NCI-H146 (cell line): ENCODE measurements at regions not wholly inside any gene's neighbourhood (a gene's known extent, or its start where the extent isn't known, plus 50 kb on each side); places are given as distances from the start of the nearest gene placed in this dataset.

Source experiments
- DNase-seq: peaks from one replicate; lab custom pipeline; 2025; lab: John Stamatoyannopoulos, UW

GRCh38 chr18:27632706-27633105 is 447.6 kb upstream of the CHST9 start:
- no peak for DNase-seq

DNA sequence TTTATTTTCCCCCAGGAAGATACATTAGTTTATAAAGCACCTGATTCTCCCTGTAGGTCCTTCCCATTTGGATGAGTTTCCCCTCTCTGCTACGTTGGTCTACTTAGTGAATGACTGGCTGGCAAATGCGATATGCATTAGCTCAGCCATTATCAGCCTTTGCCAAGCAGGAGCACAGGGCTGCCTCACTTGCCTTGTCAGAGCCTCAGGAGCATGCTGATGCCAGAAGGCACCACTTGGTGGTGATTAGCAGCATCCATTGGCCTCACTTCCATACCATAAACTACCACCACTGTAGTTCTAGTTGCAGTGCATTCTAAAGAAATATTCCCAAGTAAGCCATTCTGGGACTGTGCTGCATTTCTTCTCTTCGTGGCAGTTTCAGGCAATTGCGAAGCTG is 442.8 kb upstream of the CHST9 start:
- no peak for DNase-seq

DNA sequence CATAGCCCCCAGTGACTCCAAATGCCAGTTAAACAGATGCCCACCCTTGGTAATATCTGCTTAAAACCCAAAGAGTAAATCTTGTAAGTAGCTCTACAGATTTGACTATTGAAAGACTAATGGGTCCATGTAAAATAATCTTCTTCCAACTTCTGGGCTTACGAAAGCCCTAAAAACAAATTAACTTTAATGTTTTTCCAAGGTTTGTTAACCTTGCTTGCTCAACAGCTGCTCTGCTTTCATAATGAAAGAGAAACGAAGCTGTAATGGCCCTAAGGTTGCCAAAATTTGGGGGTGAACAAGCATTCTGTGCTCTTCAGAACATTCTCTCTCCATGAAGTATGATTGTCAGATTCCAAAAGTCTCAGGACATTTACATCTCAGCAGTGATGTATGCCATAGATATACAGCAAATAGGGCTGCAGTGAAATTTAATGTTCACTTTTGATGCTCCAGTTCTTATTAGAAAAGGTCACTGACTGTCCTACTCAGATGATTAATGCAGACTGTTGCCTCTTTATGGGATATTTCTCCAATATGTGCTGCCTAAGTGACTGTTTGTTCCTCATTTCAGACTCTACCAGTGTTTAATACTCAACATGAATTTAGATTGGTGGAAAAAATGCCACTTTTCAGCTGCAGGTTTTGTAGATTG is 436.3 kb upstream of the CHST9 start:
- no peak for DNase-seq

DNA sequence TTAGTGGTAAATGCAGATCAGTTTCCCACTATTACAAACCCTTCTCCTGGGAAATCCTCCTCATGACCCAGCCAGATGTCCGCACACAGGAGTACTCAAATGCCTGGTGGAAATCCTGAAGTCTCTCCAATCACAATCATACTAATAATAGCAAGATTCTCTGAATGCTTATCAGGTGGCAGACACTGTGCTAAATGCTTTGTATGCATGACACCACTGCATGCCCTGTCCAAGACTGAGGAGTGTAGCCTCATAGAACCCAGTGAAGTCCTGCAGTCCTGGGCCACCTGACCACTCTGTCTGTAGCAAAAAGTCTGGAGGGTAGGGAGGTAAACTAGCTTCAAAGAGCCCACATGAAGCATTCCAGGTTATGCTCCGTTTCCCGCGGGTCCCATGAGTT is 434.8 kb upstream of the CHST9 start:
- no peak for DNase-seq

GRCh38 chr18:27619090-27619772 is 434.1 kb upstream of the CHST9 start:
- DNase-seq = no peak

DNA sequence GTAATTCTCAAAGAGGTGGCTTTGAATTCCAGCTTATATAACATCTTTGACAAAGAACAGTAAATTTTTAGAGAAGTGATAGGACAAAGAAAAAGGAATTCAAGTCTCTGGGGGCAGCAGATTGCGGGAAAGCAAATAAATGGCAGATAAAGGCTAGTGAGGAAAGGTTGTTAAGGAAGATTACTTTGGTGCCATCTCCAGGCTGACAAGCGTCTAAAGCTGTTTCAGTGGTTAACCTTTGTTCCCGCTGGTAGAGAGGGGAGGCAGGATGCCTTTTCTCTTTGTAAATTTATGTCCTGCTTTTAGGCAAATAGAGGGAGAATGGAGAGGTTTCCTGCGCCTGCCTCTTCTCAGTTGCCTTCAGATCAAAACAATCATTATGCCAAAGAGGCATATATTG is 431.2 kb upstream of the CHST9 start:
- no peak for DNase-seq

DNA sequence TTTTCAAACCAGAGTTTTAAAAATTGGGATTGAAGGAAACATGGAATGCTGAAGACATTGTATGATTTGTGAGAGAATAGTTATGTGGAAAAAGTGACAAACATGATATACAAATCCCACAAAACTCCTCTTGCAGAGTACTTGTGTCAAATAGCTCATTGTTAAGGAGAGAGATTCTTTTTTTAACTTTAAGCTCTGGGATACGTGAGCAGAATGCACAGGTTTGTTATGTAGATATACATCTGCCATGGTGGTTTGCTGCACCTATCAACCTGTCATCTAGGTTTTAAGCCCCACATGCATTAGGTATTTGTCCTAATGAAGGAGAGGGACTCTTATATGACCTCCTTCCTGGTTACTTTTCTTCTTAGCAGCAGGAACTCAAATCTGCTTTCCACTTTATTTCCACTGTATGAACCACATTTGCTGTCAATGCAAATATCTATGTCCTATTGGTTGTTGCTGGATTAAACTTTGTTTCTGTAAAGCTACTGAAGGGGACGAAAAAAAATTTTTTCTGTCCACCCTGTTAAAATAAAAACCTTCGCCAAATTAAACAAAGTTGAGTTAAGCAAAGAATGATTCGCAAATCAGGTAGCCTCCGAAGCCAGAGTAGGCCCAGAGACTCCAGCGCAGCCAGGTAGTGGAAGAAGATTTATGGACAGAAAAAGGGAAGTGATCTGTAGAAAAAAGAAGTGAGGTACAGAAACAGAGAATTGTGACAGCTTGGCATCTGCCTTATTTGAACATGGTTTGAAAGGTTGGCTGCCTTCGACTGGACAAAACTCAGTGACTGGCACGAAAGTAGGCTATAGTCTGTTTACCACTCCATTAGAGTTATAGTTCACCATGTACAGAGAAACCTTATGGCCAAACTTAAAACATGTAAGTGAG is 430.1 kb upstream of the CHST9 start:
- no peak for DNase-seq

GRCh38 chr18:27609221-27609620 is 424.1 kb upstream of the CHST9 start:
- no peak for DNase-seq

GRCh38 chr18:27608742-27609141 is 423.6 kb upstream of the CHST9 start:
- DNase-seq = no peak

- DNase-seq = no peak
Observed at GRCh38 chr18:27608174-27608573, 423.1 kb upstream of the CHST9 start.

DNA sequence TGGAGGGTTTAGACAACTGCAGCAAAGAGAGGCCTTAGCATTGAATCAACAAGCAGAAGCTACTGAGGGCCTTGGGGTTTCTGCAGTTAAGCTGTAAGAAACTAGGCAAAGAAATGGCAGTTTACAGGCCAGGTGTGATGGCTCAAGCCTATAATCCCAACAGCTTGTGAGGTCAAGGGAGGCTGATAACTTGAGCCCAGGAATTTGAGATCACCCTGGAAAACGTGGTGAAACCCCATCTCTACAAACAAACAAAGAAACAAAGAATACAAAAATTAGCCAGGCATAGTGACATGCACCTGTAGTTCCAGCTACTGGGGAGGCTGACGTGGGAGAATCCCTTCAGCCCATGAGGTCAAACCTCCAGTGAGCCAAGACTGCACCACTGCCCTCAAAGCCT is 421.6 kb upstream of the CHST9 start:
- no peak for DNase-seq

DNA sequence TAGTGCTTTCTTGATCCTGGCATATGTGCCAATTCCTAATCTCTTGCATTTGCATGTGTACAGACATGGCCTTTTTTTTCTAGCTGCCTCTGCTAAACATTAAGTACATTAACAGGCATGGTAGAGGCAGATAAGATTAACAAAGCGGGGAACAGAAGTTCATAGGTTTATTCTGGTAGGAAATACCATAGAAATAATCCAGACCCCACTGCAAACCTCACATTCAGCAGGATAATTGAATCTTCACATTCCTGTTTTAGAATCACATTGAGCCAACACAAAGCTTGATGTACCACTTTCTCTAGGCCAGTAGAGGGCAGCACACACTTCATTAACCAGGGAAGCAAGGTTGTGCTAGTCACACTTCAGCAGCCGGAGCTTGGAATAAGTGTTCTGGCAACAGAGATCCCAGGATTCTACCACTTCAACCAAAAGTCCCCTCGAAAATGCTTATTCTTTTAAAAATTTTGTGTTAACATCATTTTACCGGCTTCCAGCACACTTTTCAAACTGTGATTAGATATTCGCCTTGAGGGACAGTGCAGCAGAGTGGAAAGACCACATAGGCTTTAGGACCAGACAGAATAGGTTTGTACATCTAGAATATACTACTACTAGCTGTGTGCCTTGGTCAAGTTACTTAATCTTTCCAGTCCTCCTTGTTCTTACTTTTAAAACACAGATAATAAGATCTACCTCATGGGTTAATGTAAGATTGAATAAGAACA is 420.2 kb upstream of the CHST9 start:
- peak; percentile 78 for DNase-seq

- no peak for DNase-seq
Observed at GRCh38 chr18:27604583-27604982, 419.5 kb upstream of the CHST9 start.

DNA sequence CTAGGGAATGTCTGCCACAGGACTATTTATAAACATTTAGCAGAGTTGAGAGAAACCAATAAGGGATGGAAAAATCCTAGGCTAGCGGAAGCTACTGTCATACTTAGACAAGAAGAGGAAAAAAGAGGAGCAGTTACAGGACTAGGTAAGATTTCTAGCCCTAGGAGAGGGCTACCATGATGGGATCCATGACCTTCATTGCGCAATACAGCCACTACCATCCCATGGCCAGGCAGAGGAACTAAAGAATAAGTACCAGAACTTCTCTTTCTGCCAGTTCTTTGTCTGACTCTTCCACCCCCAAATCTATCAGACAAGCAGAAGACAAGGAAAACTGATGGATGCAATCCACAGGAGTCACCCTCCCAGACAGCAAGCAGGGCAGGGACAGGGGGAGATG is 417.0 kb upstream of the CHST9 start:
- DNase-seq = no peak

GRCh38 chr18:27600245-27600644 is 415.1 kb upstream of the CHST9 start:
- no peak for DNase-seq

GRCh38 chr18:27599202-27599829 is 414.2 kb upstream of the CHST9 start:
- peak; percentile 61 for DNase-seq

DNA sequence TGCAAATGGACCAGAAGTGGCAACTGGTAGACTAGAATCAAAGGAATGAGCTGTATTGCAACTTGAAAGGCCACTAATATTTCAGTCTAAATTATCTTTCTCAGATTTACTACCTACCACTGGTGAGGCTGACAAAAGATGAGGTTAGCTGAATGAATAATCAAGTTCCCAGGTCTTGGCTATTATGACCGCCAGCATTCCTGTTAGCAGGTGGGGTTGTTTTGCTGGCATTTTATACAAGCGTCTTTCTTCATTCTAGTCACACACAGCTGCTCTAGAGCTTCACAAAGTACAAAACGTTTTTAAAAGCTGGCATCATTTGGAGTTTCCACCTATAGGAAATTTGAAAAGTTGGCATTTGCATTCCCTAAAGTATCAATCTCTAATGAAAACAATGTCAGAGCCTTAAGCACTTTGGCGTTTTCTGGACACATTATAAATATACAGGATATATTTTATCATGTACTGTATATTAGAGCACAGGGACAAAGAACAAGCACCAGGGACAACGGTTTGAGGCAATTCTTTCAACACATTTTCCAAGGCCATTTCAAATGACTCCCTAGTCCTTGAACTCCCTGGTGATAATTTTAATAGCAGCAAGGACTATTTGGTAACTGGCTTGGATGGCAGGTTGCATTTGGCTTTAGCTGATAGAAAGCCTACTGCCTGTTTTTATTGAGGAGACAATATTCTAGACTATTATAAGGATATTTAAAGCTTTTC is 410.2 kb upstream of the CHST9 start:
- DNase-seq = no peak

- peak; percentile 44 for DNase-seq
Observed at GRCh38 chr18:27585602-27586173, 400.6 kb upstream of the CHST9 start.

GRCh38 chr18:27583466-27583865 is 398.4 kb upstream of the CHST9 start:
- no peak for DNase-seq

GRCh38 chr18:27582760-27583412 is 397.8 kb upstream of the CHST9 start:
- no peak for DNase-seq
